ENCODE measurements at regions not wholly inside any gene's neighbourhood (a gene's known extent, or its start where the extent isn't known, plus 50 kb on each side); places are given as distances from the start of the nearest gene placed in this dataset.

- TF ChIP-seq CTCF (conservative IDR thresholded peaks at IDR 0.05; ENCODE audit: low read depth, low read length) (no peak), EZH2phosphoT487 (IDR thresholded peaks at IDR 0.05; ENCODE audit: borderline replicate concordance, low read length) (no peak), EZH2 (IDR thresholded peaks at IDR 0.05; ENCODE audit: low read length, unreplicated experiment) (no peak)
These were observed 112.0 kb upstream of the CDYL start for GRCh38 chr6:4664117-4664626.
